UCSD-AML1 (cell line): ENCODE measurements at regions not wholly inside any gene's neighbourhood (a gene's known extent, or its start where the extent isn't known, plus 50 kb on each side); places are given as distances from the start of the nearest gene placed in this dataset.
A peak's percentile ranks its signal among the peaks of the same experiment; 100 is the strongest.

Source experiments
- DNase-seq: peaks from one replicate; lab custom pipeline; 2025; ENCODE audit not compliant: unreplicated experiment; lab: John Stamatoyannopoulos, UW

GRCh38 chrX:39854772-39855747 is 242.7 kb downstream of the BCOR start:
- peak; percentile 66 for DNase-seq

GRCh38 chrX:39855748-39856129 is 242.0 kb downstream of the BCOR start:
- DNase-seq, result peak; percentile 51

GRCh38 chrX:39856472-39857121 is 241.2 kb downstream of the BCOR start:
- DNase-seq, result no peak

- no peak for DNase-seq
Measured at GRCh38 chrX:39857780-39858179, 240.0 kb downstream of the BCOR start.

GRCh38 chrX:39859991-39860861 is 237.5 kb downstream of the BCOR start:
- peak; percentile 58 for DNase-seq

- no peak for DNase-seq
Measured at GRCh38 chrX:39862963-39863362, 234.8 kb downstream of the BCOR start.

GRCh38 chrX:39866229-39866628 is 231.5 kb downstream of the BCOR start:
- DNase-seq, result no peak

GRCh38 chrX:39869846-39870601 is 227.7 kb downstream of the BCOR start:
- DNase-seq, result peak; percentile 35

- DNase-seq, result no peak
Measured at GRCh38 chrX:39871648-39872047, 226.1 kb downstream of the BCOR start.

GRCh38 chrX:39873117-39873516 is 224.6 kb downstream of the BCOR start:
- DNase-seq, result no peak

GRCh38 chrX:39874202-39874816 is 223.4 kb downstream of the BCOR start:
- no peak for DNase-seq

GRCh38 chrX:39875834-39876628 is 221.7 kb downstream of the BCOR start:
- no peak for DNase-seq

GRCh38 chrX:39877905-39878304 is 219.9 kb downstream of the BCOR start:
- no peak for DNase-seq

GRCh38 chrX:39883666-39884065 is 214.1 kb downstream of the BCOR start:
- DNase-seq, result no peak

- DNase-seq, result no peak
Measured at GRCh38 chrX:39886282-39886681, 211.5 kb downstream of the BCOR start.

- no peak for DNase-seq
Measured at GRCh38 chrX:39888730-39889129, 209.0 kb downstream of the BCOR start.

- no peak for DNase-seq
Measured at GRCh38 chrX:39889704-39890103, 208.1 kb downstream of the BCOR start.

- no peak for DNase-seq
Measured at GRCh38 chrX:39890807-39891206, 207.0 kb downstream of the BCOR start.

GRCh38 chrX:39891781-39892180 is 206.0 kb downstream of the BCOR start:
- no peak for DNase-seq
